ENCODE measurements at regions not wholly inside any gene's neighbourhood (a gene's known extent, or its start where the extent isn't known, plus 50 kb on each side); places are given as distances from the start of the nearest gene placed in this dataset.

DNA sequence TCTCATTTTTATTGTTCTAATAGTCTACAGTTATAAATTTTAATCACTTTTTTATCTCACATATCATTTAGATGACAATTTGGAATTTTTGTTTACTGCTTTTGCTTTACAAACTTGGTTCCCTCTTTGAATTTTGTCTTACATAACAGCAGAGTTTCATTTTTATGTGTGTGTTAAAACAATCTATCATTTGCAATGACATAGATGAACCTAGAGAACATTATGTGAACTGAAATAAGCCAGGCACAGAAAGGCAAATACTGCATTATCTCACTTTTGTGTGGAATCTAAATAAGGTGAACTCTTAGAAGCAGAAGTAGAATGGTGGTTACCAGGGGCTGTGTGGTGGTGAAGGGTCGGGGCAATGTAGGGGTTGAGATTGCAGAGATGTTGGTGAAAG lies 170.7 kb downstream of the GASK1B start:
- Histone ChIP-seq H3K27me3 (replicated peaks; ENCODE audit: control insufficient read depth, insufficient read depth, low read length) (no peaks in the 10 kb centered on the region), H3K9me3 (no peaks in the 10 kb centered on the region), H3K4me1 (peaks cover 3% of the 10 kb centered on the region), H3K36me3 (ENCODE audit: control insufficient read depth, insufficient read depth, low read length) (no peaks in the 10 kb centered on the region), H3K4me3 (ENCODE audit: low read depth, low read length) (no peak overlapping the region)
- no peak overlapping the region for H3K27ac Mint-ChIP-seq (ENCODE audit: unreplicated experiment)
- no peak overlapping the region for H3K4me3 Mint-ChIP-seq (ENCODE audit: unreplicated experiment)
- no peaks in the 10 kb centered on the region for H3K27me3 Mint-ChIP-seq (ENCODE audit: insufficient read depth, unreplicated experiment)
- intact Hi-C loops (cut with micrococcal nuclease; ENCODE audit: unreplicated experiment): no loop called here
- H3K36me3 Mint-ChIP-seq (ENCODE audit: insufficient read depth, unreplicated experiment): peaks cover 7% of the 10 kb centered on the region
- ChIA-PET CTCF (no interaction called here), POLR2A (no interaction called here)
- H3K9me3 Mint-ChIP-seq (ENCODE audit: unreplicated experiment): no peaks in the 10 kb centered on the region
- DNase-seq: no peak
- TF ChIP-seq, protein P1, sequence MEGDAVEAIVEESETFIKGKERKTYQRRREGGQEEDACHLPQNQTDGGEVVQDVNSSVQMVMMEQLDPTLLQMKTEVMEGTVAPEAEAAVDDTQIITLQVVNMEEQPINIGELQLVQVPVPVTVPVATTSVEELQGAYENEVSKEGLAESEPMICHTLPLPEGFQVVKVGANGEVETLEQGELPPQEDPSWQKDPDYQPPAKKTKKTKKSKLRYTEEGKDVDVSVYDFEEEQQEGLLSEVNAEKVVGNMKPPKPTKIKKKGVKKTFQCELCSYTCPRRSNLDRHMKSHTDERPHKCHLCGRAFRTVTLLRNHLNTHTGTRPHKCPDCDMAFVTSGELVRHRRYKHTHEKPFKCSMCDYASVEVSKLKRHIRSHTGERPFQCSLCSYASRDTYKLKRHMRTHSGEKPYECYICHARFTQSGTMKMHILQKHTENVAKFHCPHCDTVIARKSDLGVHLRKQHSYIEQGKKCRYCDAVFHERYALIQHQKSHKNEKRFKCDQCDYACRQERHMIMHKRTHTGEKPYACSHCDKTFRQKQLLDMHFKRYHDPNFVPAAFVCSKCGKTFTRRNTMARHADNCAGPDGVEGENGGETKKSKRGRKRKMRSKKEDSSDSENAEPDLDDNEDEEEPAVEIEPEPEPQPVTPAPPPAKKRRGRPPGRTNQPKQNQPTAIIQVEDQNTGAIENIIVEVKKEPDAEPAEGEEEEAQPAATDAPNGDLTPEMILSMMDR (IDR thresholded peaks at IDR 0.05; ENCODE audit: insufficient read depth in 1 of 2, low read depth in 1 of 2, low read length in 1 of 2, severe bottlenecking in 1 of 2, unreplicated experiment in 1 of 2): no peak
- no TSS peak for BruUV-seq (replicated peaks)
- peaks cover 30% of the 10 kb centered on the region for H3K4me1 Mint-ChIP-seq (ENCODE audit: low read depth, unreplicated experiment)

DNA sequence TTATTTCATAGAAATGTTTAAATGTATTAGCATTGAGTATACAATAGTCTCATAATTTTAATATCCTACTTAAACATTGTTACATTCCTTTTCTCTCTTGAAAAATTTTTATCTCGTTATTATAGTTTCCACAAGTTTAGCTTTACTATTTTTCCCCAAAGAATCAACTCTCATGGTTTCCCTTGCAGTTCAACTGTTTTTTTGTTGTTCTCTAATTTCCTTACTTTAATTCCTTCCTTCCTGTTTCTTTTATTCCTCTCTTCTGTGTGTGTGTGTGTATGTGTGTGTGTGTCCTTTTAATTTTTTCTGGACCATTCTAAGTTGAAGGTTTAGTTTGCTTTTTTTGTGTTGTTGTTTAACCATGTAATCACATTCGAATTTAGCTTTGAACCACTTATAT lies 171.1 kb downstream of the GASK1B start:
- Histone ChIP-seq H3K4me1 (peaks cover 7% of the 10 kb centered on the region), H3K27me3 (replicated peaks; ENCODE audit: control insufficient read depth, insufficient read depth, low read length) (no peaks in the 10 kb centered on the region), H3K4me3 (ENCODE audit: low read depth, low read length) (no peak overlapping the region), H3K9me3 (no peaks in the 10 kb centered on the region), H3K36me3 (ENCODE audit: control insufficient read depth, insufficient read depth, low read length) (no peaks in the 10 kb centered on the region)
- Mint-ChIP-seq H3K27ac (ENCODE audit: unreplicated experiment) (no peak overlapping the region), H3K36me3 (ENCODE audit: insufficient read depth, unreplicated experiment) (peaks cover 7% of the 10 kb centered on the region), H3K4me3 (ENCODE audit: unreplicated experiment) (no peak overlapping the region), H3K4me1 (ENCODE audit: low read depth, unreplicated experiment) (peaks cover 32% of the 10 kb centered on the region), H3K9me3 (ENCODE audit: unreplicated experiment) (no peaks in the 10 kb centered on the region), H3K27me3 (ENCODE audit: insufficient read depth, unreplicated experiment) (no peaks in the 10 kb centered on the region)
- CTCF ChIA-PET: no interaction called here
- intact Hi-C loops (cut with micrococcal nuclease; ENCODE audit: unreplicated experiment): no loop called here
- TF ChIP-seq, protein P1 (IDR thresholded peaks at IDR 0.05; ENCODE audit: insufficient read depth in 1 of 2, low read depth in 1 of 2, low read length in 1 of 2, severe bottlenecking in 1 of 2, unreplicated experiment in 1 of 2): no peak
- no peak for DNase-seq
- POLR2A ChIA-PET: no interaction called here
- BruUV-seq (replicated peaks): no TSS peak

DNA sequence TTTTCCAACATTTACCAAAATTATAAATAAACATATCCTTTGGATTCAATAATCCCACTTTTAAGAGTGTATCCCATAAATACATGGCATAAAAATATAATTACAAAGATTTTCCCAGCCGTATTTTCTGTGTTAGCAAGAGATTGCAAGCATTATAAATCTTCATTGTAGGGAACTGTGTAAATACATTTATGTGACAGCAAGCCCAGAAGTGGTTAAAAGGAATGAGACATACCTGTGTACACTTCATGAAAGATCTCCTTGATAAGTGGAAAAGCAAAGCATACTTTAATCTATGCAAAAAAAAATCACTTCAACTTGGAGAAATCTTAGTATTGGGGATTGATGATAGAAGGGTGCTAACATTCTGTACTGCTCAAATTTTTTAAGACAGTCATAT lies 173.1 kb downstream of the GASK1B start:
- H3K9me3 Mint-ChIP-seq (ENCODE audit: unreplicated experiment): no peaks in the 10 kb centered on the region
- no peaks in the 10 kb centered on the region for H3K27me3 Mint-ChIP-seq (ENCODE audit: insufficient read depth, unreplicated experiment)
- H3K4me1 Mint-ChIP-seq (ENCODE audit: low read depth, unreplicated experiment): peaks cover 39% of the 10 kb centered on the region
- ChIA-PET CTCF (no interaction called here), POLR2A (no interaction called here)
- intact Hi-C loops (cut with micrococcal nuclease; ENCODE audit: unreplicated experiment): no loop called here
- H3K4me3 Mint-ChIP-seq (ENCODE audit: unreplicated experiment): no peak overlapping the region
- no peaks in the 10 kb centered on the region for H3K27me3 ChIP-seq (replicated peaks; ENCODE audit: control insufficient read depth, insufficient read depth, low read length)
- no peaks in the 10 kb centered on the region for H3K9me3 ChIP-seq
- no peak overlapping the region for H3K4me3 ChIP-seq (ENCODE audit: low read depth, low read length)
- H3K4me1 ChIP-seq: peaks cover 22% of the 10 kb centered on the region
- no TSS peak for BruUV-seq (replicated peaks)
- no peak overlapping the region for H3K27ac Mint-ChIP-seq (ENCODE audit: unreplicated experiment)
- no peak for DNase-seq
- H3K36me3 Mint-ChIP-seq (ENCODE audit: insufficient read depth, unreplicated experiment): peaks cover 12% of the 10 kb centered on the region
- TF ChIP-seq, protein P1 (IDR thresholded peaks at IDR 0.05; ENCODE audit: insufficient read depth in 1 of 2, low read depth in 1 of 2, low read length in 1 of 2, severe bottlenecking in 1 of 2, unreplicated experiment in 1 of 2): no peak
- H3K36me3 ChIP-seq (ENCODE audit: control insufficient read depth, insufficient read depth, low read length): no peaks in the 10 kb centered on the region
